ENCODE measurements at regions not wholly inside any gene's neighbourhood (a gene's known extent, or its start where the extent isn't known, plus 50 kb on each side); places are given as distances from the start of the nearest gene placed in this dataset.
A peak's percentile ranks its signal among the peaks of the same experiment; 100 is the strongest.

DNA sequence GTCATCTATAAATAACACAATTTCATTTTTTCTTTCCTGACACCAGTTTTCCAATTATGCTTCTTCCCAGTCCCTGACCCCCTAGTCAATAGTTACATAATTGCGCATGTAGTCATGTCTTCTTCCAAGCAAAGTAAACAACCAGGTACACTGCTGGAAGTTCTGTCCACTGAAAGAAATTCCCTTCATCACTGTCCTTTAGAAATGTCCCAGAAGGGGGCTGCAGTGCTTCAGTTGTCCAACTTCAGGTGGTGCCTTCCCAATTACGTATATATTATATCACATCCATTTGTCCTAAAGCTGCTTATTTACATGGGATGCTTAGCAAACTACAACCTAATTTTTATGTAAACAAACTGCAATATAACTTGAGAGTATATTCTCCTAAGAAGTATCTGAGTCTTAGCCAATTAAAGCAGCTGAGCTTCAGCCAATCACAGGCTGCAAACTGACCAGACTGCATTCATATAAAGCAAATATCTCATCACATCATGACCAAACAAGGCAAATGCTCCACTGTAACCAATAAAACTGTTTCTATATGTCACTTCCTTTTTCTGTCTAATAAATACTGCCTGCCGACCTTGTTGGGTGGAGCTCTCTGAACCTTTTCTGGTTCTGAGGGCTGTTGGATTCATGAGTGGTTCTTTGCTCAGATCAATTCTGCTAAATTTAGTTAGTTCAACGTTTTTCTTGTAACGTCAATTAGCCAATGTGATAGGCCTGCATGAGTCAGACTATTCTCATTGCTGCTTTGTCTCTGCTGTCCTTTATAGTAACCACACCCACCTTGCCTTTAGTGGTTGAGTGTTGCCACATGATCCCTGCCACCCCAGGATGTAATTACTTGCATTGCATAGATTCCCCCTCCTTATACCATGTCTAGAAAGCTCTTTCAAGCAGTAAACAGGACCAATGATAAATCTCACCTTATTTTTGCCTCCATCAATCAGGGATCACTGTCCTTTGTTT, 239.3 kb downstream of the ALG10B start:
- no peaks in the 10 kb centered on the region for H3K9me2 ChIP-seq (ENCODE audit: insufficient read depth)
- H3K4me1 ChIP-seq (ENCODE audit: insufficient read depth): peaks cover 10% of the 10 kb centered on the region; the same call in 1 of the 2 replicates
- no peak overlapping the region for H3K4me2 ChIP-seq
- H3K79me2 ChIP-seq (replicated peaks; ENCODE audit: insufficient read depth): no peaks in the 10 kb centered on the region
- Mint-ChIP-seq H3K36me3 (ENCODE audit: low read depth) (no peaks in the 10 kb centered on the region), H3K4me1 (peaks cover 8% of the 10 kb centered on the region; the same call in 2 of the 3 replicates), H3K27me3 (ENCODE audit: insufficient read depth, low read depth, poor library complexity) (no peaks in the 10 kb centered on the region), H3K4me3 (no peak overlapping the region), H3K27ac (no peak overlapping the region), H3K9me3 (peaks cover 4% of the 10 kb centered on the region; the same call in 2 of the 3 replicates)
- H3K4me3 ChIP-seq: no peak overlapping the region
- ATAC-seq: no peak
- H3K27ac ChIP-seq (ENCODE audit: low read depth): no peak overlapping the region
- no peaks in the 10 kb centered on the region for H3K27me3 ChIP-seq (ENCODE audit: insufficient read depth)
- H3K36me3 ChIP-seq (ENCODE audit: insufficient read depth): no peaks in the 10 kb centered on the region
- TF ChIP-seq, protein P1, sequence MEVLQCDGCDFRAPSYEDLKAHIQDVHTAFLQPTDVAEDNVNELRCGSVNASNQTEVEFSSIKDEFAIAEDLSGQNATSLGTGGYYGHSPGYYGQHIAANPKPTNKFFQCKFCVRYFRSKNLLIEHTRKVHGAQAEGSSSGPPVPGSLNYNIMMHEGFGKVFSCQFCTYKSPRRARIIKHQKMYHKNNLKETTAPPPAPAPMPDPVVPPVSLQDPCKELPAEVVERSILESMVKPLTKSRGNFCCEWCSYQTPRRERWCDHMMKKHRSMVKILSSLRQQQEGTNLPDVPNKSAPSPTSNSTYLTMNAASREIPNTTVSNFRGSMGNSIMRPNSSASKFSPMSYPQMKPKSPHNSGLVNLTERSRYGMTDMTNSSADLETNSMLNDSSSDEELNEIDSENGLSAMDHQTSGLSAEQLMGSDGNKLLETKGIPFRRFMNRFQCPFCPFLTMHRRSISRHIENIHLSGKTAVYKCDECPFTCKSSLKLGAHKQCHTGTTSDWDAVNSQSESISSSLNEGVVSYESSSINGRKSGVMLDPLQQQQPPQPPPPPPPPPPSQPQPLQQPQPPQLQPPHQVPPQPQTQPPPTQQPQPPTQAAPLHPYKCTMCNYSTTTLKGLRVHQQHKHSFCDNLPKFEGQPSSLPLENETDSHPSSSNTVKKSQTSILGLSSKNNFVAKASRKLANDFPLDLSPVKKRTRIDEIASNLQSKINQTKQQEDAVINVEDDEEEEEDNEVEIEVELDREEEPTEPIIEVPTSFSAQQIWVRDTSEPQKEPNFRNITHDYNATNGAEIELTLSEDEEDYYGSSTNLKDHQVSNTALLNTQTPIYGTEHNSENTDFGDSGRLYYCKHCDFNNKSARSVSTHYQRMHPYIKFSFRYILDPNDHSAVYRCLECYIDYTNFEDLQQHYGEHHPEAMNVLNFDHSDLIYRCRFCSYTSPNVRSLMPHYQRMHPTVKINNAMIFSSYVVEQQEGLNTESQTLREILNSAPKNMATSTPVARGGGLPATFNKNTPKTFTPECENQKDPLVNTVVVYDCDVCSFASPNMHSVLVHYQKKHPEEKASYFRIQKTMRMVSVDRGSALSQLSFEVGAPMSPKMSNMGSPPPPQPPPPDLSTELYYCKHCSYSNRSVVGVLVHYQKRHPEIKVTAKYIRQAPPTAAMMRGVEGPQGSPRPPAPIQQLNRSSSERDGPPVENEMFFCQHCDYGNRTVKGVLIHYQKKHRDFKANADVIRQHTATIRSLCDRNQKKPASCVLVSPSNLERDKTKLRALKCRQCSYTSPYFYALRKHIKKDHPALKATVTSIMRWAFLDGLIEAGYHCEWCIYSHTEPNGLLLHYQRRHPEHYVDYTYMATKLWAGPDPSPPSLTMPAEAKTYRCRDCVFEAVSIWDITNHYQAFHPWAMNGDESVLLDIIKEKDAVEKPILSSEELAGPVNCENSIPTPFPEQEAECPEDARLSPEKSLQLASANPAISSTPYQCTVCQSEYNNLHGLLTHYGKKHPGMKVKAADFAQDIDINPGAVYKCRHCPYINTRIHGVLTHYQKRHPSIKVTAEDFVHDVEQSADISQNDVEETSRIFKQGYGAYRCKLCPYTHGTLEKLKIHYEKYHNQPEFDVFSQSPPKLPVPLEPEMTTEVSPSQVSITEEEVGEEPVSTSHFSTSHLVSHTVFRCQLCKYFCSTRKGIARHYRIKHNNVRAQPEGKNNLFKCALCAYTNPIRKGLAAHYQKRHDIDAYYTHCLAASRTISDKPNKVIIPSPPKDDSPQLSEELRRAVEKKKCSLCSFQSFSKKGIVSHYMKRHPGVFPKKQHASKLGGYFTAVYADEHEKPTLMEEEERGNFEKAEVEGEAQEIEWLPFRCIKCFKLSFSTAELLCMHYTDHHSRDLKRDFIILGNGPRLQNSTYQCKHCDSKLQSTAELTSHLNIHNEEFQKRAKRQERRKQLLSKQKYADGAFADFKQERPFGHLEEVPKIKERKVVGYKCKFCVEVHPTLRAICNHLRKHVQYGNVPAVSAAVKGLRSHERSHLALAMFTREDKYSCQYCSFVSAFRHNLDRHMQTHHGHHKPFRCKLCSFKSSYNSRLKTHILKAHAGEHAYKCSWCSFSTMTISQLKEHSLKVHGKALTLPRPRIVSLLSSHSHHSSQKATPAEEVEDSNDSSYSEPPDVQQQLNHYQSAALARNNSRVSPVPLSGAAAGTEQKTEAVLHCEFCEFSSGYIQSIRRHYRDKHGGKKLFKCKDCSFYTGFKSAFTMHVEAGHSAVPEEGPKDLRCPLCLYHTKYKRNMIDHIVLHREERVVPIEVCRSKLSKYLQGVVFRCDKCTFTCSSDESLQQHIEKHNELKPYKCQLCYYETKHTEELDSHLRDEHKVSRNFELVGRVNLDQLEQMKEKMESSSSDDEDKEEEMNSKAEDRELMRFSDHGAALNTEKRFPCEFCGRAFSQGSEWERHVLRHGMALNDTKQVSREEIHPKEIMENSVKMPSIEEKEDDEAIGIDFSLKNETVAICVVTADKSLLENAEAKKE (CRISPR knock-in tag; IDR thresholded peaks at IDR 0.05): no peak
- no peak for TF ChIP-seq STAT1 (IDR thresholded peaks at IDR 0.05; ENCODE audit: unreplicated experiment)
- TF ChIP-seq ZNF331 (CRISPR knock-in tag; IDR thresholded peaks at IDR 0.05; ENCODE audit: low read depth): no peak
- TF ChIP-seq NANOG (IDR thresholded peaks at IDR 0.05; ENCODE audit: borderline replicate concordance): no peak
- TF ChIP-seq POLR2AphosphoS5 (IDR thresholded peaks at IDR 0.05; ENCODE audit: low read depth): no peak
- TF ChIP-seq, protein P2, sequence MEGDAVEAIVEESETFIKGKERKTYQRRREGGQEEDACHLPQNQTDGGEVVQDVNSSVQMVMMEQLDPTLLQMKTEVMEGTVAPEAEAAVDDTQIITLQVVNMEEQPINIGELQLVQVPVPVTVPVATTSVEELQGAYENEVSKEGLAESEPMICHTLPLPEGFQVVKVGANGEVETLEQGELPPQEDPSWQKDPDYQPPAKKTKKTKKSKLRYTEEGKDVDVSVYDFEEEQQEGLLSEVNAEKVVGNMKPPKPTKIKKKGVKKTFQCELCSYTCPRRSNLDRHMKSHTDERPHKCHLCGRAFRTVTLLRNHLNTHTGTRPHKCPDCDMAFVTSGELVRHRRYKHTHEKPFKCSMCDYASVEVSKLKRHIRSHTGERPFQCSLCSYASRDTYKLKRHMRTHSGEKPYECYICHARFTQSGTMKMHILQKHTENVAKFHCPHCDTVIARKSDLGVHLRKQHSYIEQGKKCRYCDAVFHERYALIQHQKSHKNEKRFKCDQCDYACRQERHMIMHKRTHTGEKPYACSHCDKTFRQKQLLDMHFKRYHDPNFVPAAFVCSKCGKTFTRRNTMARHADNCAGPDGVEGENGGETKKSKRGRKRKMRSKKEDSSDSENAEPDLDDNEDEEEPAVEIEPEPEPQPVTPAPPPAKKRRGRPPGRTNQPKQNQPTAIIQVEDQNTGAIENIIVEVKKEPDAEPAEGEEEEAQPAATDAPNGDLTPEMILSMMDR (conservative IDR thresholded peaks at IDR 0.05; ENCODE audit: low read depth in 2 of 2): peak in 1 of 2 experiments; percentile 38; a peak in 2 of 4 replicates
- no peak for TF ChIP-seq CREB1 (CRISPR knock-in tag; IDR thresholded peaks at IDR 0.05; ENCODE audit: low read depth)
- no peak overlapping the region for H2AFZ ChIP-seq
- DNase-seq (ENCODE audit: low spot score): peak; percentile 7
- no peaks in the 10 kb centered on the region for H3F3A ChIP-seq (replicated peaks; ENCODE audit: low read depth)
- no peaks in the 10 kb centered on the region for H4K20me1 ChIP-seq (replicated peaks; ENCODE audit: insufficient read depth)

All from GM23338 (cell line).